HG03442 (cell line): ENCODE measurements at regions not wholly inside any gene's neighbourhood (a gene's known extent, or its start where the extent isn't known, plus 50 kb on each side); places are given as distances from the start of the nearest gene placed in this dataset.

Experiments
- ATAC-seq: cut with Tn5 transposase; IDR thresholded peaks from one replicate; pipeline ENCODE4 v1.9.1; 2021; ENCODE audit warnings: mild to moderate bottlenecking, moderate library complexity; ENCODE audit not compliant: unreplicated experiment

DNA sequence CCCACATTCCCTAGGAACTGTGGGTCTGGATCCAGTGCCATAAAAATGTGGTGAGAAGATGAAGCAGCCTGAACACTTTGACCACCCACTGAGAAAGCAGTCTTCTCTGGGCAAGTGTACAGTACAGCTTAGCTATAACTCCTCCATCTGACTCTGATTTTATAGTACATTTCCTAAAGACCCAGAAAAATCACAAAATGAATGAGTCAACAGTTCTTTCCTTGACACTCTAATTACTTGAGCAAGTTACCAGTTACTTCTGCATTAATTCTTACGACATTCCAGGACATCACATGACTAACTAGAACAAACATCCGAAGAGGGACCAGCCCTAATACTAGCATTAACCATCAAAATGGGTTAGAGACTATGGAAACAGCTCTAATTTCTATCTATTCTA lies 148.1 kb upstream of the PEX5L start:
- no peak for ATAC-seq

- no peak for ATAC-seq
Observed at GRCh38 chr3:180185650-180186049, 148.9 kb upstream of the PEX5L start.

DNA sequence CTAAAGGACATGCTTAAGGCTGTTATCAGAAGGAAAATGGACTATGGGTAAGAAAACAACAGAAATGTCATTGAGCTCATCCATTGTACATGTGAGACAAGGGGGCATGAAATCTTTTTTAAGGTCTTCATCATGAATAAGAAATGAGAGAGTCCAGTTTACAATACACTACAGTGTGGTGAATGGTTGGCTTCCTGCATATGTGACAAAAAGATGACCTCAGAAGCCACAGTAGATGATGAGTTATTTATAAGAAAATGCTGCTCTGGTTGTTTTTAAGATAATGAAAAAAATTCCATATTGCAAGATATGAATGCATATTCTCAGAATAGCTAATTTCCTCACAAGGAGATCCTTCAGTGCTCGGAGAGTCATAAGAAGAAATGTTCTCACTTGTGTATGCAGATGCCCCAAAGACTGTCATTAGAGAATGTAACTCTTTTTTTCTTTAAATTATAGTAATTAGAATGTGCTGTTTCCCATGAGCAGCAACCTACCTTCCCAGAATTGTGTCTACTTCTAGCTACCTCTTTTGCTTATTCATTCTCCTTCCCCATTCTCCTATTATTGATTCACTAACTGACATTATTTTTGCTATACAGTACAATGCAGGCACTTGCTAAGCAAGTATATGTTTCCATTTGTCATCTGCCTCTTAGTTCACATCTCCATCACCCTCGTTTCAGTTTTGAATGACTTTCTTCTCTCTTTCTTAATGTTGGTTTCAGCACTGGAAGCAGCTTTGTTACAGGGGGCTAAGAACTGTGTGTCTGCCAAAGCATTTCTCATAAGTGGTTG lies 152.0 kb upstream of the PEX5L start:
- ATAC-seq = no peak

- no peak for ATAC-seq
Observed at GRCh38 chr3:180189310-180189648, 152.5 kb upstream of the PEX5L start.

DNA sequence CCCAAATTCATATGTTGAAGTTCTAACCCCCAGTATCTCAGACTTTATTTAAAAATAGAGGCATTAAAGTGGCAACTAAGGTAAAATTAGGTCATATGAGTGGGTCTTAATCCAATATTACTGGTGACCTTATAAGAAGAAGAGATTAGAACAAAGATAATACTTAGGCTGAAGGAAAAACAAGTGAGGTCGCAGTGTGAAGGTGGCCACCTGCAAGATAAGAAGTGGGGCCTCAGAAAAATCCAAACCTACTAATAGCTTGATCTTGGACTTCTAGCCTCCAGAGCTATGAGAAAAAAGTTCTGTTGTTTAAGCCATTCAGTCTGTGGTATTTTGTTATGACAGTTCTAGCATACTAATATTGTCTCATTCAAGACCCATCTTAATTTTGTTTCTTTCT lies 159.9 kb upstream of the PEX5L start:
- no peak for ATAC-seq

- no peak for ATAC-seq
Observed at GRCh38 chr3:180199417-180199995, 162.8 kb upstream of the PEX5L start.

- no peak for ATAC-seq
Observed at GRCh38 chr3:180215866-180216265, 179.1 kb upstream of the PEX5L start.

DNA sequence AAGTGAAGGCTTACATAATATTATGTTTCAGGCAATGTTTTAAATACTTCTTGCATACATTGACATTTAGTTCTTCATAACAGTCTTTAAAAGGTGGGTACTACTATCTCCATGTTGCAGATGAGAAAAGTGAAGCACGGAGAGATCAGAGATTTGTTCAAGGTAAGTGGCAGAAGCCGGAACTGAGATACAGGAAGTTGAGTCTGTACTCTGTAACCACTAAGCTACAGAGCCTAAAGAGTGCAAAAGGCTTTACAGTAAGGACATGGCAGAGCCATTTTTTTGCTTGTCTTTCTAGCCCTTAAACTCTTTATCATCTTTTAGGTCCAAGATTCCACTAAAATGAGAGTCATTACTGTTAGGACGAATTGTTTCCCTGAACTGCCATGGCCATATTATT lies 186.5 kb upstream of the PEX5L start:
- ATAC-seq = no peak

- no peak for ATAC-seq
Observed at GRCh38 chr3:180229113-180229512, 192.4 kb upstream of the PEX5L start.

DNA sequence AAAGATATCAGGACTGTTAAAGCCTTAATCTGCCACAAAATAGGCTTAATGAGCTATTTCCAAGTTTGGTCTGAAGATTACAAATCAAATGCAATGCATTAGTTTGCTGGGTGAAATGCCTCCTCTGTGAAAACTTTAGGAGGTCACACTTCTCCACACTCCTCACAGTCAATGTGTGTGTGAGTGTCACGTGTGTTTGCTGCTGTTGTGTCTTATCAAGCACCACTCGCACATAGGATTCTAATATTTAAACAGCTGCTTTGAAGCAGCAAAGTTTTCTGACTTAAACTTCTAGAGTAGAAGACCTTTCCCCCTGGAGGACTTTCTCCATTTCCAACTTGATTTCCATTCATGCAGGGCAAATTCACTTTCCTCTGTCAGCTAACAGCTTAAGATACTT lies 203.2 kb upstream of the PEX5L start:
- ATAC-seq = no peak

GRCh38 chr3:180246688-180247195 lies 210.0 kb upstream of the PEX5L start:
- ATAC-seq = no peak

GRCh38 chr3:180250172-180250571 lies 213.4 kb upstream of the PEX5L start:
- no peak for ATAC-seq

GRCh38 chr3:180252683-180253082 lies 215.9 kb upstream of the PEX5L start:
- ATAC-seq = no peak

- ATAC-seq = no peak
Observed at GRCh38 chr3:180253283-180253682, 216.5 kb upstream of the PEX5L start.

- ATAC-seq = no peak
Observed at GRCh38 chr3:180264479-180264878, 227.7 kb upstream of the PEX5L start.

DNA sequence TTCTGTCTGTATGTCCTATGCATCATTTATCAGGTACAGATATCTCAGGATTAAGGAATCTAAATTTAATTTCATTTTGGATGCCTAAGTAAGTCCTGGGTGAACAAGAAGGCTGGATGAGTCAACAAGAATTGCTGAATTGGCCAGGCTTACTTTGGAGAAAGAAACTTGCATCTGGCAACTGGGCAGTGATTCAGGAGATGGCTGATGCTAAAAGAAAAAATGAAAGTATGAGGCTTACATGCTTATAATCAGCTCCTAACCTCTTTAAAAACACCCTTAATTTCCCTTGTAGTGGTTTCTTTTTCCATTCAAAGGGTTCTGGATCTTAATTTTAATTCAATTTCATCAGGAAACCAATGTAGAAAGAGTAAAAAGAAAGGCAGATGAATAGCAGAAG lies 228.8 kb upstream of the PEX5L start:
- ATAC-seq = no peak

- ATAC-seq = peak; percentile 99
Observed at GRCh38 chr3:180267202-180267843, 230.6 kb upstream of the PEX5L start.

- ATAC-seq = no peak
Observed at GRCh38 chr3:180274536-180274935, 237.8 kb upstream of the PEX5L start.

- ATAC-seq = no peak
Observed at GRCh38 chr3:180275176-180275575, 238.4 kb upstream of the PEX5L start.

DNA sequence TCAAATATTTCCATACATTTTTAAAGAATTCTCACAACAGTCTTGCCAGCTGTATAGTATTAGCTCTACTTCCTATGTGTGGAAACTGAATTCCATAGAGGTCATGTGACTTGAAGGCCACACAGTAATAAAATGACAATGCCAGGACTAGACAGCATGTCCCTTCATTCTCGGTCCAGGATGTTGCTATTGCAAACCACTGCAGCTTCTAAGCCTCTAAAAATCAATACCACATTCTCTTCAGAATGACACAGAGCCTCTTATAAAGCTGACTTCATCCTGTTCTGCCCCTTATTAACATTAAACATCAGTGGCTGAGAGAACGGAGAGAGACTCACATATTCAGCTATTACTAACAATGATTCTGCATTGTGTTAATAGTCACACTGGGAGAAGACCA lies 240.3 kb upstream of the PEX5L start:
- ATAC-seq = no peak

DNA sequence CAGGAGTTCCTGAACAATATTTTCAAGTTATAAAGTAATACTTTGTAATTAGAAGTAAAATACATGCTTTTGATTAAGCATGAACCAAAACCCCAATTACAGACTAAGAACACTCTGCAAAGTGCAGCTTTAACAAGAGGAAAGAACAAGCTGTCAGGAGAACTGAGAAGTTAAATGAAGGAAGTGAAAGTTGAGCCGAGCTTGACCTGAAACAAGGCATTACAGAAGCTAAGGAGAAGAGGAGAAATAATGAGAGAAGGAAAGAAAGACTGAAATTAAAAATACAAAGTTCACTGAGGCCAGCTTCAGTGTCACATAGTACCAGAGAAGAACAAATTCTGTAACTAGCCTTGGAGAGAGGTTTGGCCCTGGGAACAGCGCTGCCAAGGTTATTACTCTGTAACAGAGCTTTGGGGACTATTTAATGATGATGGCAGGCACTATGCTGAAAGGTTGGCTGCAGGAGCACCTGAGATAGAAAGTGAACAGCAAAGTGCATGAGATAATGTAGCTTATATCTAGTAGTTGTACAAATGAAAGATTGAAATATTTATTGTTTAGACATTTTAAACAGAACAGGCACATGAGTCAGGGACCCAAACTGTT lies 241.9 kb upstream of the PEX5L start:
- ATAC-seq = peak; percentile 98

- ATAC-seq = no peak
Observed at GRCh38 chr3:180280555-180280954, 243.8 kb upstream of the PEX5L start.
